NAMALWA (cell line): ENCODE measurements at regions not wholly inside any gene's neighbourhood (a gene's known extent, or its start where the extent isn't known, plus 50 kb on each side); places are given as distances from the start of the nearest gene placed in this dataset.

Experiments used
- DNase-seq: peaks from one replicate; pipeline ENCODE4 v3.0.0-alpha.2; 2015; ENCODE audit warnings: low spot score

- DNase-seq = no peak
These were observed 180.9 kb upstream of the GRIK2 start for GRCh38 chr6:101212640-101213039.

- DNase-seq = no peak
These were observed 171.5 kb upstream of the GRIK2 start for GRCh38 chr6:101222007-101222406.

DNA sequence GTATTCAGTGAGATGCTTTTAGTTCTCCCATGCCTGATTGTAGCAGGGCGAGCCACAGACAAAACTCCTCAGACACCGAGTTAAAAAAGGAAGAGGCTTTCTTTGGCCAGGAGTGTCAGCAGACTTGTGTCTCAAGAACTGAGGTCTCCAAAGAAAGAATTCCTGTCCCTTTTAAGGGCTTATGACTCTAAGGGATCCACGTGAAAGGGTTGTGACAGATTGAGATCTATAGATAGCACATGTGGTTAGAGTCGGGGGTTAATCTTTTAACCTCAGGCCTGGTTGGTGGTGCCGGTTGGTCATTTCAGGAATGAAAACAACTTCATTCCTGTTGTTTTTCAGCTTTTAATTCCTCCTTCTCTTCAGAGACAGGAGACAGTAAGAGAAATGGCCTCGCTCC lies 168.8 kb upstream of the GRIK2 start:
- DNase-seq = no peak

GRCh38 chr6:101226677-101227135 lies 166.8 kb upstream of the GRIK2 start:
- DNase-seq = peak; percentile 23

GRCh38 chr6:101230866-101231265 lies 162.6 kb upstream of the GRIK2 start:
- no peak for DNase-seq

GRCh38 chr6:101231606-101232235 lies 161.8 kb upstream of the GRIK2 start:
- DNase-seq = no peak

- DNase-seq = no peak
These were observed 160.5 kb upstream of the GRIK2 start for GRCh38 chr6:101232961-101233360.

DNA sequence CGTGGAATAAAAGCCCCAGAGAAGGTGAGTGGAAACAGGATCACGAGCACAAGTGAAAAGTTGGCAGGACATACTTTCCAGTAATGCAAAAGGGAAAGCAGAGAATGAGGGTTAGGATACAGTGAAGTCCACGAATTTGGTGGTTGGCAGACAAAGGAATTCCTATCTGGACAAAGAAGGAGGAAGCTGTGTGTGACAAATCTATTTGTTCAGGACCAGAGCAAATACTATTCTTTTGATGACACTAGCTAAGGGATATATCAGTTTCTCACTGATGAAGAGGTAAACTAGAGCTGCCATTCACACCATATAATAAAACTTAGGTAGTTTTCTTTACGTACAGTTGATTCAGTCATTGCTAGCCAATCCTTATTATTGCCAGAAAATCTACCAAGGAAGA lies 156.8 kb upstream of the GRIK2 start:
- DNase-seq = no peak

DNA sequence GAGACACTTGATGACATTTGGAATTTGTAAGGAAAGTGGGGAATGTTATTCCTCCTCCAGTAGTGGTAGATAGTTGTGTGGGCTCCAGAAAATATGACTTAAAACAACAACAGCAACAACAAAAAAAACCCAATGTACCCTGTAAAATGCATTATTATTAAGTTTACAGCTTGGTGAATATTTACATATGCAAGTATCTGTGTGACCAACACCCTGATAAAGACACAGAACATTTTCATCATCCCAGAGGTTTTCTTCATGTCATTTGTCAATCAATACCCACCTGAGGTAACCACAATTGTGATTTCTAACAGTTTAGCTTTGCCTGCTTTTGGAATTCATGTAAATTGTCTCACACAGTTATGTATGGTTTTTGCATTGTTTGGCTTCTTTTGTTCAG lies 152.1 kb upstream of the GRIK2 start:
- DNase-seq = no peak

DNA sequence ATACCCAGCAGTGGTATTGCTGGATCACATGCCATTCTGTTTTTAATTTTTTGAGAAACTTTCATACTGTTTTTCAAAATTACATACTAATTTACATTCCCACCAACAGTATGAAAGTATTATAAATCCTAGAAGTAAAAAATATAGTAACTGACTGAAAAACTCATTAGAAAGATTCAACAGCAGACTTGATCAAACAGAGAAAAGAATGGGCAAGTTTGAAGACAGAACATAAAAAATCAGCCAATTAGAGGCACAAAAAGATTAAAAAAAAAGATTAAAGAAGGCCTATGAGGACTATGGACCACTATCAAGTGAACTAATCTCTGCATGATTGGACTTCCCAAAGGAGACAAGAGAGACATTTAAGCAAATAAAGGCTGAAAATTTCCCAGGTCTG lies 144.0 kb upstream of the GRIK2 start:
- no peak for DNase-seq

- no peak for DNase-seq
These were observed 136.3 kb upstream of the GRIK2 start for GRCh38 chr6:101257163-101257562.

GRCh38 chr6:101259505-101259904 lies 134.0 kb upstream of the GRIK2 start:
- DNase-seq = no peak

DNA sequence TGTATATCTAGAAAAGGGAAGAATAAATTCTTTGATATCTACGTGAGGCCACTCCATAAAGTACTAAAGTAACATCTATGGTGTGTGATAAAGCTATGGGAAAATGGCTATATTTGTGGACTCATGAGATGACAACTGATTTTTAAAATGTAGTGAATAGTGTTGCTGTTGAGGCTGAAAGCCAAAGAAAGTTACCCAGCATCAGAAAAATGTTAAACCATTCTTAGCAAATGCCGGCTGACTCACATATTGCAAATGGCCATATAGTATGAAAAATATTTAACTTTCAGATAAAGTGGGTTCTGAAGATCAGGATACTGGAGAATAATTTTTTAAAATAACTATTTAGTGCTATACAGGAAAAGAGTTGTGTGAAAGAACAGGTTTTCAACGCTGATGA lies 129.9 kb upstream of the GRIK2 start:
- DNase-seq = no peak

- DNase-seq = peak; percentile 45
These were observed 127.4 kb upstream of the GRIK2 start for GRCh38 chr6:101266063-101266462.

- DNase-seq = no peak
These were observed 125.0 kb upstream of the GRIK2 start for GRCh38 chr6:101268541-101268940.

DNA sequence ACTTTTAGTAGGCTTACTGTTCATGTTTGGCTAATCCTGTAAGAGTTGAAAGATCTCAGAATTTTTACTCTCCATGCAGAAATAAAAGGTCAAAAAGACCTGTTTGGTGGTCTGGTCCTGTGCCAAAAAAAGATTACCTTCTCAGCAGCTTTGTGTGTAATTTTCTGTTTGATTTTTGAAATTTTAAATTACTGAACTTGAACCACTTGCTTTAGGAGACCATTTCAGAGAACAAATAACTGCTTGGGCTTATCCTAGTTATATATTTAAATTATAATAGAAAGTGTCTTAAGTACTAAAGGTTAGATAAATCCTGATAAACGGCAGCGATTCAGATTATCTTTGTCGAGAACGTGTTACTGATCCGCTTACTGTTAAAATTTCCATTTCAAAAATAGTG lies 118.3 kb upstream of the GRIK2 start:
- DNase-seq = no peak

- DNase-seq = no peak
These were observed 117.4 kb upstream of the GRIK2 start for GRCh38 chr6:101276066-101276465.

- no peak for DNase-seq
These were observed 114.1 kb upstream of the GRIK2 start for GRCh38 chr6:101279410-101279809.

GRCh38 chr6:101281266-101281665 lies 112.2 kb upstream of the GRIK2 start:
- DNase-seq = no peak

DNA sequence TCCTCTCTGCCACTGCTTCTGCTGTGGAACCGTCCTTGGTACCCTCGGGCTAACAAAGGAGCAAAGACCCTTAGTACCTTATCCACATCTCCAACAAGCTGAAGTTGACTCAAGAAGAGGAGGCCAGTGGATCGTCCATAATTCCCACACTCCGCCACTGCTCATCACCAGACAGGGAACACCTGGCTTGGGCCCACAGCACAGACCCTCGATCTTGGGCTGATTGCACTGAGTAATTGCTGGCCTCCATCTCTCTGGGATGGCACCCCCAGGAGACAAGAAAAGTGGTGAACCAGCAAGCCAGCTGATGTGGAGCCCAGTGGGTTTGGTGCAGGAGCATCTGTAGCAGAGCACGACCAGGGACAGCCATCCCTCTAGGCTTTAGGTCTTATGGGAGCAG lies 109.4 kb upstream of the GRIK2 start:
- DNase-seq = no peak

- DNase-seq = no peak
These were observed 107.4 kb upstream of the GRIK2 start for GRCh38 chr6:101286146-101286545.

- DNase-seq = no peak
These were observed 103.2 kb upstream of the GRIK2 start for GRCh38 chr6:101290346-101290745.

GRCh38 chr6:101294051-101294638 lies 99.4 kb upstream of the GRIK2 start:
- DNase-seq = no peak

GRCh38 chr6:101294676-101295075 lies 98.8 kb upstream of the GRIK2 start:
- DNase-seq = no peak
